ENCODE measurements at regions not wholly inside any gene's neighbourhood (a gene's known extent, or its start where the extent isn't known, plus 50 kb on each side); places are given as distances from the start of the nearest gene placed in this dataset.

DNA sequence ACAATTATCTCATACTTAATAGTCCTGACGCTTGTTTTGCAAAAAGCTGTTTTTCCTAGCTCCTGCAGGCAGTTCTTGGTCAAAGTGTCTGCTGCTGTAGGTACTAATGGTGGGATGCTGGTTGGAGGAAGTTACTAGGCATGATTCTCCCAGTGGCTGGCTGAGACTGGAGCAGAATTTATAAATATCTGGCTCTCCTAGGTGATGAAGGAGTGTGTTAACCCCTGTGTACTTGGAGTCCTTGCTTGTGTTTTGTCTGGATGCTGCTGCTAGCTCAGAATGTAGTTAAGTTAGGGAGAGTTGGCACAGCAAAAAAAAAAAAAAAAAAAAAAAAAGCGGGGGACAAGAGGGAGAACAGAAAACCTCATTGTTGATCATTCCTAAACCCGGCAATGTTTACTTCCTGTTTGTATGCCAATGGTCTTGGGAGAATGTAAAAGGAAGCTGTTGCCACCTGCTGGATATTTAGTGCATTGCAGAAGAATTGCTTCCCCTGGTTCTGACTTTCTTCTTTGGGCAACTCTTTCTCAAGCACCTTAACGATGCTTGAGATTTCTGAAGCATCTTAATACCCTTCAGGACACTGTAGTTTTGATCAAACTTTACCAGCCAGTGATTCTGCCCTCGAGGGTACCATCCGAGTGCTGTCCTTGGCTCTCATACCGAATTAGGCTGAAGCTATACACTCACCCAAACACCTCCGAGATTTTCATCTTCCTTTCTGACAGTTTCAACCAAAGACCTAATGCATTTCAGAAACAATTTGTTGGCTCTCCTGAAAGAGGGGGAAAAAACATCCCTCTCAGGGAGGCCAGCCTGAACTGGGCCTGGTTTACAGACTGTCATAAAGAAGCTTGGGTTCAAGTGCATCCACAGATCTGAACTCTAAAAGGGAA lies 71.7 kb upstream of the WWC1 start (continued):
- TF ChIP-seq SUPT20H (IDR thresholded peaks at IDR 0.05; ENCODE audit: borderline replicate concordance, control insufficient read depth, low read depth, low read length) (no peak), EZH2 (IDR thresholded peaks at IDR 0.05; ENCODE audit: borderline replicate concordance, control insufficient read depth, low read depth, low read length) (no peak), NFYA (IDR thresholded peaks at IDR 0.05; ENCODE audit: borderline replicate concordance, low read depth, low read length) (no peak), SP1 (IDR thresholded peaks at IDR 0.05; ENCODE audit: low read depth, low read length) (no peak), IRF4 (IDR thresholded peaks at IDR 0.05; ENCODE audit: low read depth, low read length) (0 out of 2 replicates have a peak, but pooled peaks have one; percentile 37), EP300 (IDR thresholded peaks at IDR 0.05; ENCODE audit: borderline replicate concordance in 1 of 2, control insufficient read depth in 1 of 2, low read depth in 2 of 2, low read length in 2 of 2) (no peak), CBX3 (IDR thresholded peaks at IDR 0.05; ENCODE audit: borderline replicate concordance, low read depth) (no peak), SMARCA5 (IDR thresholded peaks at IDR 0.05) (no peak), ZNF217 (IDR thresholded peaks at IDR 0.05) (no peak), RUNX3 (IDR thresholded peaks at IDR 0.05; ENCODE audit: low read length) (peak; percentile 47), ZNF384 (IDR thresholded peaks at IDR 0.05; ENCODE audit: borderline replicate concordance, low read depth, low read length) (peak; percentile 73), FOXK2 (IDR thresholded peaks at IDR 0.05) (no peak; the same call in 1 of the 2 replicates)
- TF ChIP-seq, protein P1, sequence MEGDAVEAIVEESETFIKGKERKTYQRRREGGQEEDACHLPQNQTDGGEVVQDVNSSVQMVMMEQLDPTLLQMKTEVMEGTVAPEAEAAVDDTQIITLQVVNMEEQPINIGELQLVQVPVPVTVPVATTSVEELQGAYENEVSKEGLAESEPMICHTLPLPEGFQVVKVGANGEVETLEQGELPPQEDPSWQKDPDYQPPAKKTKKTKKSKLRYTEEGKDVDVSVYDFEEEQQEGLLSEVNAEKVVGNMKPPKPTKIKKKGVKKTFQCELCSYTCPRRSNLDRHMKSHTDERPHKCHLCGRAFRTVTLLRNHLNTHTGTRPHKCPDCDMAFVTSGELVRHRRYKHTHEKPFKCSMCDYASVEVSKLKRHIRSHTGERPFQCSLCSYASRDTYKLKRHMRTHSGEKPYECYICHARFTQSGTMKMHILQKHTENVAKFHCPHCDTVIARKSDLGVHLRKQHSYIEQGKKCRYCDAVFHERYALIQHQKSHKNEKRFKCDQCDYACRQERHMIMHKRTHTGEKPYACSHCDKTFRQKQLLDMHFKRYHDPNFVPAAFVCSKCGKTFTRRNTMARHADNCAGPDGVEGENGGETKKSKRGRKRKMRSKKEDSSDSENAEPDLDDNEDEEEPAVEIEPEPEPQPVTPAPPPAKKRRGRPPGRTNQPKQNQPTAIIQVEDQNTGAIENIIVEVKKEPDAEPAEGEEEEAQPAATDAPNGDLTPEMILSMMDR (IDR thresholded peaks at IDR 0.05 in 2 of 3, conservative IDR thresholded peaks at IDR 0.05 in 1 of 3; ENCODE audit: control insufficient read depth in 2 of 3, extremely low read depth in 1 of 3, insufficient read depth in 1 of 3, low read depth in 3 of 3, low read length in 3 of 3) = peak; percentile 82 to 96 (median 94); a peak in 5 of 6 replicates
- TF ChIP-seq, protein P2, sequence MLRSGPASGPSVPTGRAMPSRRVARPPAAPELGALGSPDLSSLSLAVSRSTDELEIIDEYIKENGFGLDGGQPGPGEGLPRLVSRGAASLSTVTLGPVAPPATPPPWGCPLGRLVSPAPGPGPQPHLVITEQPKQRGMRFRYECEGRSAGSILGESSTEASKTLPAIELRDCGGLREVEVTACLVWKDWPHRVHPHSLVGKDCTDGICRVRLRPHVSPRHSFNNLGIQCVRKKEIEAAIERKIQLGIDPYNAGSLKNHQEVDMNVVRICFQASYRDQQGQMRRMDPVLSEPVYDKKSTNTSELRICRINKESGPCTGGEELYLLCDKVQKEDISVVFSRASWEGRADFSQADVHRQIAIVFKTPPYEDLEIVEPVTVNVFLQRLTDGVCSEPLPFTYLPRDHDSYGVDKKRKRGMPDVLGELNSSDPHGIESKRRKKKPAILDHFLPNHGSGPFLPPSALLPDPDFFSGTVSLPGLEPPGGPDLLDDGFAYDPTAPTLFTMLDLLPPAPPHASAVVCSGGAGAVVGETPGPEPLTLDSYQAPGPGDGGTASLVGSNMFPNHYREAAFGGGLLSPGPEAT (IDR thresholded peaks at IDR 0.05; ENCODE audit: low read depth) = no peak
- TF ChIP-seq, protein P3, sequence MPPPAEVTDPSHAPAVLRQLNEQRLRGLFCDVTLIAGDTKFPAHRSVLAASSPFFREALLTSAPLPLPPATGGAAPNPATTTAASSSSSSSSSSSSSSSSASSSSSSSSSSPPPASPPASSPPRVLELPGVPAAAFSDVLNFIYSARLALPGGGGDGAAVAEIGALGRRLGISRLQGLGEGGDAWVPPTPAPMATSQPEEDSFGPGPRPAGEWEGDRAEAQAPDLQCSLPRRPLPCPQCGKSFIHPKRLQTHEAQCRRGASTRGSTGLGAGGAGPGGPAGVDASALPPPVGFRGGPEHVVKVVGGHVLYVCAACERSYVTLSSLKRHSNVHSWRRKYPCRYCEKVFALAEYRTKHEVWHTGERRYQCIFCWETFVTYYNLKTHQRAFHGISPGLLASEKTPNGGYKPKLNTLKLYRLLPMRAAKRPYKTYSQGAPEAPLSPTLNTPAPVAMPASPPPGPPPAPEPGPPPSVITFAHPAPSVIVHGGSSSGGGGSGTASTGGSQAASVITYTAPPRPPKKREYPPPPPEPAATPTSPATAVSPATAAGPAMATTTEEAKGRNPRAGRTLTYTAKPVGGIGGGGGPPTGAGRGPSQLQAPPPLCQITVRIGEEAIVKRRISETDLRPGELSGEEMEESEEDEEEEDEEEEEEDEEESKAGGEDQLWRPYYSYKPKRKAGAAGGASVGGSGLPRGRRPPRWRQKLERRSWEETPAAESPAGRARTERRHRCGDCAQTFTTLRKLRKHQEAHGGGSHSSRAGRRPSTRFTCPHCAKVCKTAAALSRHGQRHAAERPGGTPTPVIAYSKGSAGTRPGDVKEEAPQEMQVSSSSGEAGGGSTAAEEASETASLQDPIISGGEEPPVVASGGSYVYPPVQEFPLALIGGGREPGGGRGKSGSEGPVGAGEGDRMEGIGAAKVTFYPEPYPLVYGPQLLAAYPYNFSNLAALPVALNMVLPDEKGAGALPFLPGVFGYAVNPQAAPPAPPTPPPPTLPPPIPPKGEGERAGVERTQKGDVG (CRISPR knock-in tag; IDR thresholded peaks at IDR 0.05) = no peak

Measured in GM12878 (cell line).